ENCODE measurements at regions not wholly inside any gene's neighbourhood (a gene's known extent, or its start where the extent isn't known, plus 50 kb on each side); places are given as distances from the start of the nearest gene placed in this dataset.

DNA sequence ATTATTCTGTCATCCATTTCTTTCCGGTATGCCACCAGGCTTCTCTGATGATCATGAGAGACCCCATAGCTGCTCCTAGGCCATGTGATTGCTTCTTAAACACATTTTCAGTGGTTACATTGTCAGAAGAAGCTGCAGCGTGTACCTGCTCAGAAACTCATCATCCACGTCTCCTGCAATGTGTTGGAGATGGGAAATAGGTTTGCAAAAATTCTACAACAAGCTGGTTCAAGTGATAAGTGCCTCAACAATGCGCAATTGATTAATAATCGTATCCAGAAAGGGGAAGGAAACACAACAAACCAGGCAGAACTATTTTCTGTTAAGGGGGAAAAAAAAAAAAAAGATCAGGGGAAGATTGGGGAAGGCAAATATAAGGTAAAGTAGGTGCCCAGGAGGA, 75.7 kb upstream of the THUMPD2 start:
- TF ChIP-seq, protein P1, sequence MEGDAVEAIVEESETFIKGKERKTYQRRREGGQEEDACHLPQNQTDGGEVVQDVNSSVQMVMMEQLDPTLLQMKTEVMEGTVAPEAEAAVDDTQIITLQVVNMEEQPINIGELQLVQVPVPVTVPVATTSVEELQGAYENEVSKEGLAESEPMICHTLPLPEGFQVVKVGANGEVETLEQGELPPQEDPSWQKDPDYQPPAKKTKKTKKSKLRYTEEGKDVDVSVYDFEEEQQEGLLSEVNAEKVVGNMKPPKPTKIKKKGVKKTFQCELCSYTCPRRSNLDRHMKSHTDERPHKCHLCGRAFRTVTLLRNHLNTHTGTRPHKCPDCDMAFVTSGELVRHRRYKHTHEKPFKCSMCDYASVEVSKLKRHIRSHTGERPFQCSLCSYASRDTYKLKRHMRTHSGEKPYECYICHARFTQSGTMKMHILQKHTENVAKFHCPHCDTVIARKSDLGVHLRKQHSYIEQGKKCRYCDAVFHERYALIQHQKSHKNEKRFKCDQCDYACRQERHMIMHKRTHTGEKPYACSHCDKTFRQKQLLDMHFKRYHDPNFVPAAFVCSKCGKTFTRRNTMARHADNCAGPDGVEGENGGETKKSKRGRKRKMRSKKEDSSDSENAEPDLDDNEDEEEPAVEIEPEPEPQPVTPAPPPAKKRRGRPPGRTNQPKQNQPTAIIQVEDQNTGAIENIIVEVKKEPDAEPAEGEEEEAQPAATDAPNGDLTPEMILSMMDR (IDR thresholded peaks at IDR 0.05), result no peak
- no peak for TF ChIP-seq POLR2A (IDR thresholded peaks at IDR 0.05)
